HepG2 (cell line): ENCODE measurements at regions not wholly inside any gene's neighbourhood (a gene's known extent, or its start where the extent isn't known, plus 50 kb on each side); places are given as distances from the start of the nearest gene placed in this dataset.

Experiments used
- AKAP8 ChIP-seq: sonication (generic); formaldehyde crosslinking; IDR thresholded peaks from 2 replicates; pipeline ENCODE4 v1.5.1; 2020; ENCODE audit warnings: mild to moderate bottlenecking, missing genetic modification reagents
- ASH2L ChIP-seq: fragments of 300-600, 200-600 bp; sonication (generic); IDR thresholded peaks from 2 replicates; pipeline ENCODE4 v1.7.0; 2017; ENCODE audit warnings: low read depth, mild to moderate bottlenecking, moderate library complexity, mixed read lengths, low read length; ENCODE audit not compliant: insufficient read length
- ATF5 ChIP-seq: sonication (generic); formaldehyde crosslinking; IDR thresholded peaks from 2 replicates; pipeline ENCODE4 v1.4.0; 2020; ENCODE audit warnings: mild to moderate bottlenecking, low read depth, missing genetic modification reagents
- CHD4 ChIP-seq: fragments of 200-600 bp; sonication (generic); IDR thresholded peaks from 2 replicates; pipeline ENCODE4 v1.7.0; 2017; ENCODE audit warnings: mild to moderate bottlenecking, low read length, borderline replicate concordance
- GMEB1 ChIP-seq: sonication (generic); formaldehyde crosslinking; IDR thresholded peaks from 2 replicates; pipeline ENCODE4 v1.5.1; 2020; ENCODE audit warnings: missing genetic modification reagents, mild to moderate bottlenecking, borderline replicate concordance
- GPN1 ChIP-seq: sonication (generic); formaldehyde crosslinking; IDR thresholded peaks from 2 replicates; pipeline ENCODE4 v1.5.1; 2020; ENCODE audit warnings: missing genetic modification reagents, borderline replicate concordance
- SIN3B ChIP-seq: fragments of 150-350 bp; IDR thresholded peaks from 2 replicates; pipeline ENCODE4 v1.6.1; 2014; ENCODE audit warnings: low read length
- SNAPC4 ChIP-seq: sonication (generic); formaldehyde crosslinking; IDR thresholded peaks from 2 replicates; pipeline ENCODE4 v1.4.0; 2020; ENCODE audit warnings: mild to moderate bottlenecking, missing genetic modification reagents
- SOX6 ChIP-seq, 2 experiments: fragments of 450-650 bp in 1 of 2; sonication (generic) in 1 of 2; formaldehyde crosslinking in 1 of 2; IDR thresholded peaks; 2 replicates each; pipeline versions ENCODE4 v1.4.0 to v1.6.1; 2017 to 2020; ENCODE audit warnings: antibody characterized with exemption in 1 of 2, mild to moderate bottlenecking in 1 of 2, missing genetic modification reagents in 1 of 2
- ZBTB34 ChIP-seq: sonication (generic); formaldehyde crosslinking; IDR thresholded peaks from 2 replicates; pipeline ENCODE4 v1.8.0; 2022; ENCODE audit warnings: mild to moderate bottlenecking, missing genetic modification reagents
- ZBTB37 ChIP-seq: sonication (generic); formaldehyde crosslinking; IDR thresholded peaks from 2 replicates; pipeline ENCODE4 v1.4.0; 2020; ENCODE audit warnings: mild to moderate bottlenecking, missing genetic modification reagents
- ZNF605 ChIP-seq: sonication (generic); formaldehyde crosslinking; IDR thresholded peaks from 2 replicates; pipeline ENCODE4 v1.8.0; 2022; ENCODE audit warnings: mild to moderate bottlenecking, missing genetic modification reagents
- ZNF614 ChIP-seq: IDR thresholded peaks from 2 replicates; pipeline ENCODE4 v1.6.1; 2018; ENCODE audit warnings: missing biosample characterization, missing genetic modification reagents, inconsistent platforms, borderline replicate concordance
- ZNF691 ChIP-seq: sonication (generic); formaldehyde crosslinking; IDR thresholded peaks from 2 replicates; pipeline ENCODE4 v1.4.0; 2020; ENCODE audit warnings: missing genetic modification reagents, low read depth, mild to moderate bottlenecking, borderline replicate concordance
- ZNF747 ChIP-seq: sonication (generic); formaldehyde crosslinking; IDR thresholded peaks from 2 replicates; pipeline ENCODE4 v1.8.1; 2023; ENCODE audit warnings: missing genetic modification reagents, mild to moderate bottlenecking, borderline replicate concordance
- ZNF768 ChIP-seq: sonication (generic); formaldehyde crosslinking; IDR thresholded peaks from 2 replicates; pipeline ENCODE4 v1.4.0; 2020; ENCODE audit warnings: missing genetic modification reagents
- ZNF788 ChIP-seq: sonication (generic); formaldehyde crosslinking; IDR thresholded peaks from 2 replicates; pipeline ENCODE4 v1.5.0; 2020; ENCODE audit warnings: mild to moderate bottlenecking, missing genetic modification reagents, borderline replicate concordance
- ZSCAN22 ChIP-seq: sonication (generic); formaldehyde crosslinking; IDR thresholded peaks from 2 replicates; pipeline ENCODE4 v1.4.0; 2020; ENCODE audit warnings: mild to moderate bottlenecking, missing genetic modification reagents

- TF ChIP-seq ZBTB37 (CRISPR knock-in tag) (no peak), ZNF768 (CRISPR knock-in tag) (no peak), SIN3B (no peak), ASH2L (peak; percentile 91), ZNF691 (CRISPR knock-in tag) (no peak), ZNF788 (CRISPR knock-in tag) (no peak), SNAPC4 (CRISPR knock-in tag) (no peak), ZNF605 (CRISPR knock-in tag) (no peak), CHD4 (peak; percentile 35; the same call in 1 of the 2 replicates), GPN1 (CRISPR knock-in tag) (no peak), ATF5 (no peak), AKAP8 (CRISPR knock-in tag) (no peak), GMEB1 (CRISPR knock-in tag) (peak; percentile 38; the same call in 1 of the 2 replicates), ZNF747 (peak; percentile 15; the same call in 1 of the 2 replicates), ZSCAN22 (CRISPR knock-in tag) (no peak), ZBTB34 (CRISPR knock-in tag) (no peak), ZNF614 (CRISPR knock-in tag) (peak; percentile 94), SOX6 (IDR thresholded peaks at IDR 0.05) (no peak), SOX6 (CRISPR knock-in tag; IDR thresholded peaks at IDR 0.05) (peak; percentile 96)
Observed at GRCh38 chr2:138110453-138111083, 146.3 kb downstream of the HNMT start (continued).
